GM23248 (cell line): ENCODE measurements at regions not wholly inside any gene's neighbourhood (a gene's known extent, or its start where the extent isn't known, plus 50 kb on each side); places are given as distances from the start of the nearest gene placed in this dataset.

ENCODE experiments used
- DNase-seq: peaks from one replicate; pipeline ENCODE4 v3.0.0-alpha.2; 2015
- H2AFZ ChIP-seq: fragments of 200-600 bp; sonication (generic); 2 replicates; pipeline ENCODE4 v1.6.1; 2016; ENCODE audit warnings: antibody characterized with exemption
- H3F3A ChIP-seq: fragments of 200-600 bp; sonication (generic); 2 replicates; pipeline ENCODE4 v1.6.1; 2016; ENCODE audit warnings: mild to moderate bottlenecking, antibody characterized with exemption, mixed run types; ENCODE audit not compliant: insufficient read depth
- H3K27ac ChIP-seq: fragments of 200-600 bp; sonication (generic); 2 replicates; pipeline ENCODE4 v1.5.1; 2016; ENCODE audit warnings: mild to moderate bottlenecking
- H3K27me3 ChIP-seq: fragments of 200-600 bp; sonication (generic); replicated peaks from 2 replicates; pipeline ENCODE4 v1.6.1; 2016; ENCODE audit warnings: mild to moderate bottlenecking; ENCODE audit not compliant: insufficient read depth
- H3K36me3 ChIP-seq: fragments of 200-600 bp; sonication (generic); 2 replicates; pipeline ENCODE4 v1.6.1; 2016; ENCODE audit warnings: low read depth, mild to moderate bottlenecking
- H3K4me1 ChIP-seq: fragments of 200-600 bp; sonication (generic); 2 replicates; pipeline ENCODE4 v1.6.1; 2016; ENCODE audit warnings: mild to moderate bottlenecking; ENCODE audit not compliant: insufficient read depth
- H3K4me2 ChIP-seq: fragments of 200-600 bp; sonication (generic); one replicate; pipeline ENCODE4 v1.6.1; 2016; ENCODE audit warnings: mild to moderate bottlenecking; ENCODE audit not compliant: unreplicated experiment
- H3K4me3 ChIP-seq: fragments of 200-600 bp; sonication (generic); 2 replicates; pipeline ENCODE4 v1.5.1; 2016; ENCODE audit warnings: mild to moderate bottlenecking
- H3K79me2 ChIP-seq: fragments of 200-600 bp; sonication (generic); 2 replicates; pipeline ENCODE4 v1.6.1; 2016; ENCODE audit warnings: mild to moderate bottlenecking; ENCODE audit not compliant: insufficient read depth
- H3K9ac ChIP-seq: fragments of 200-600 bp; sonication (generic); 2 replicates; pipeline ENCODE4 v1.6.1; 2016; ENCODE audit warnings: mild to moderate bottlenecking
- H3K9me2 ChIP-seq: fragments of 200-600 bp; sonication (generic); 2 replicates; pipeline ENCODE4 v1.6.1; 2016; ENCODE audit warnings: mixed run types, mild to moderate bottlenecking, moderate library complexity; ENCODE audit not compliant: insufficient read depth
- H3K9me3 ChIP-seq: fragments of 200-600 bp; sonication (generic); one replicate; pipeline ENCODE4 v1.6.1; 2017; ENCODE audit warnings: low read depth
- H4K20me1 ChIP-seq: fragments of 200-600 bp; sonication (generic); 2 replicates; pipeline ENCODE4 v1.6.0; 2016; ENCODE audit not compliant: insufficient read depth
- EZH2 ChIP-seq: fragments of 200-600 bp; sonication (generic); IDR thresholded peaks from 2 replicates; pipeline ENCODE4 v1.6.1; 2018; ENCODE audit warnings: antibody characterized with exemption, mild to moderate bottlenecking; ENCODE audit not compliant: insufficient read depth, poor library complexity, severe bottlenecking
- EZH2phosphoT487 ChIP-seq: fragments of 200-600 bp; sonication (generic); IDR thresholded peaks from 2 replicates; pipeline ENCODE4 v1.6.1; 2018; ENCODE audit warnings: antibody characterized with exemption, moderate library complexity, mild to moderate bottlenecking, low read depth; ENCODE audit not compliant: insufficient read depth
- WGBS, 2 experiments: methylation state at CpG; one replicate each; pipeline ENCODE4 v1.1.6; 2015 to 2017; ENCODE audit warnings: low lambda C conversion rate in 2 of 2, low coverage in 1 of 2; ENCODE audit errors: missing lambda C conversion rate in 2 of 2; 5-methylcytosine and 5-hydroxymethylcytosine counted together
- in situ Hi-C: fragments of 300-500 bp; cut with MboI; formaldehyde crosslinking; loops from 2 replicates; pipeline ENCODE4 v1.15.0; 2020

DNA sequence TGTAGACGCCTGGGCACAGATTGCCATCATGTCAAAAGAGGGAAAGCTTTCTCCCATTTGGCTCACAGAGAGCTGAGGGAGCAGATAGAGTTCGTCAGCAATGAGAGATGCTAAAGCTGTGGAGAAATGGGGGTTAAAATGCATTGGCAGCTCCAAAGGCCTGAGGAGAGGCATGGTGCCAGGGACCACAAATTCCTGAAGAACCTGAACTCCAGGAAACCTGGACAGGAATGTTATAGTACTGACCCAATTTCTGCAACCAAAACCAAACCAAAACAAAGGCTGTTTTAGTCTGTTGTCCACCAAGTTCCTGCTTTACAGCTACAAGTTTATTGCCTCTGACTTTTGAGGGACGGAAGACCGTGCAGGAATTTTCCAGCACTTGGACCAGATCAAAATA lies 575.7 kb downstream of the REEP3 start:
- TF ChIP-seq EZH2phosphoT487 (no peak), EZH2 (no peak)
- no peaks in the 10 kb centered on the region for H3K9me3 ChIP-seq
- no peak overlapping the region for H2AFZ ChIP-seq
- no peaks in the 10 kb centered on the region for H3K4me1 ChIP-seq
- H3K9me2 ChIP-seq = no peaks in the 10 kb centered on the region
- no peaks in the 10 kb centered on the region for H3F3A ChIP-seq
- no peak overlapping the region for H3K9ac ChIP-seq
- no peak overlapping the region for H3K4me3 ChIP-seq
- H3K79me2 ChIP-seq = no peaks in the 10 kb centered on the region
- H3K4me2 ChIP-seq = no peak overlapping the region
- in situ Hi-C loops = no loop called here
- no peaks in the 10 kb centered on the region for H3K27me3 ChIP-seq
- no peak overlapping the region for H3K27ac ChIP-seq
- no peak for DNase-seq
- 4 to 9% methylated on average over 4 of the region's 4 CpGs for WGBS, 2 experiments
- H4K20me1 ChIP-seq = no peaks in the 10 kb centered on the region
- H3K36me3 ChIP-seq = no peaks in the 10 kb centered on the region

DNA sequence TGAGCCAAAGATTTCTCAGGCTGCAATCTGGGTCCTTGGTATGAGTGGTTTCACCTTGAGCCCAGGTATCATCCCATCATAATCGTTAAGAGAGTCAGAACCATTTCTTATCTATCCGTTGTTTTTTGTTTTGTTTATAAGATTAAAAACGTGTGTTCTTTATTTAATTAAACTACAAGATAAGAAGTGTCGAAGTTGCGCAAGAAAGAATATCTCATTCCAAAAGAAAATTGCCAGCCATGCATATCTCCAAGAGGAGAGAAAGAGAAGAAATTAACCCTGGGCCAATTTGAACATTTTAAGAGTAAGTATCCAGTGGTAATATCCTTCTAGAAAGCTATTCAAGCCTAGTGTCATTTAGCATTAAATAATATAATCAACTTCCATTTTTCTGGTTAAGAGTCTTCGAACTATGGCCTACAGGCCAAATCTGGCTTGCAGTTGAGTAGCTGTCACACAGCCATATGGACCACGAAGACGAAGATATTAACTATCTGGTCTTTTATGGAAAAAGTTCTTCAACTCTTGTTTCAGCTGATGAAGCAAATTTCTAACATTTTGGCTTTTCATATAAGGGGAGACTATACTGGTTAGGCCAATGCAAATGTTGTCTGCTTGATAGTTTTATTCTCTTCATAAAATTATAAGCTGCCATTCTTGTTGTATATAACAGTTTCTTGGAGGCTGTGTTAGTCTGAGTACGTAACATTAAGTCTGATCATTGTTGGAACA lies 576.4 kb downstream of the REEP3 start:
- Histone ChIP-seq H4K20me1 (no peaks in the 10 kb centered on the region), H3K9me2 (no peaks in the 10 kb centered on the region), H3K27me3 (no peaks in the 10 kb centered on the region), H2AFZ (no peak overlapping the region), H3F3A (no peaks in the 10 kb centered on the region), H3K79me2 (no peaks in the 10 kb centered on the region), H3K4me1 (no peaks in the 10 kb centered on the region), H3K4me2 (no peak overlapping the region), H3K27ac (no peak overlapping the region), H3K36me3 (no peaks in the 10 kb centered on the region), H3K9ac (no peak overlapping the region), H3K9me3 (no peaks in the 10 kb centered on the region), H3K4me3 (no peak overlapping the region)
- DNase-seq = no peak
- in situ Hi-C loops = no loop called here
- TF ChIP-seq EZH2phosphoT487 = no peak
- WGBS, 2 experiments = 18 to 21% methylated on average over 9 of the region's 9 CpGs

DNA sequence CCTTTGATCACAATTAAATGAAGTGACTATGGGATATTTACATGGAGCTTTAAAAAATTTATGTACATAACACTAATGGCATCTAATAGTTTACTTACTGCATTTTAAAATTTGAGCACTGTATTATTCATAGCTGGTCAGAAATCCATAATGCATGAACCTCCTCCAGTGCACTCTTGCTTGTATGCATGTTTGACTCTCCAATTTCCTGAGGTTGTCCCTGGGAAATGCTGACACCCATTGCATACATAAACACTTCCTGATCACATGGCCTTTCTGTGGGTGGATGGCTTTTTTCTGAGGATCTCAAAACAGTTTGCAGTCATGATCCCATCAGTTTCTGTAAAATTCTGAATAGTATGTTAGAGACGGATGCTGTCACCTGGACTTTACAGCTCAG lies 577.8 kb downstream of the REEP3 start:
- no peak for DNase-seq
- in situ Hi-C loops = no loop called here
- TF ChIP-seq EZH2 (no peak), EZH2phosphoT487 (no peak)
- H3F3A ChIP-seq = no peaks in the 10 kb centered on the region
- no peaks in the 10 kb centered on the region for H3K27me3 ChIP-seq
- H3K4me1 ChIP-seq = no peaks in the 10 kb centered on the region
- WGBS, 2 experiments = 21 to 28% methylated on average over 1 of the region's 1 CpG
- H3K4me2 ChIP-seq = no peak overlapping the region
- H3K9ac ChIP-seq = no peak overlapping the region
- H3K79me2 ChIP-seq = no peaks in the 10 kb centered on the region
- no peaks in the 10 kb centered on the region for H3K9me3 ChIP-seq
- no peaks in the 10 kb centered on the region for H3K36me3 ChIP-seq
- no peak overlapping the region for H3K27ac ChIP-seq
- H3K4me3 ChIP-seq = no peak overlapping the region
- no peaks in the 10 kb centered on the region for H3K9me2 ChIP-seq
- no peaks in the 10 kb centered on the region for H4K20me1 ChIP-seq
- no peak overlapping the region for H2AFZ ChIP-seq

DNA sequence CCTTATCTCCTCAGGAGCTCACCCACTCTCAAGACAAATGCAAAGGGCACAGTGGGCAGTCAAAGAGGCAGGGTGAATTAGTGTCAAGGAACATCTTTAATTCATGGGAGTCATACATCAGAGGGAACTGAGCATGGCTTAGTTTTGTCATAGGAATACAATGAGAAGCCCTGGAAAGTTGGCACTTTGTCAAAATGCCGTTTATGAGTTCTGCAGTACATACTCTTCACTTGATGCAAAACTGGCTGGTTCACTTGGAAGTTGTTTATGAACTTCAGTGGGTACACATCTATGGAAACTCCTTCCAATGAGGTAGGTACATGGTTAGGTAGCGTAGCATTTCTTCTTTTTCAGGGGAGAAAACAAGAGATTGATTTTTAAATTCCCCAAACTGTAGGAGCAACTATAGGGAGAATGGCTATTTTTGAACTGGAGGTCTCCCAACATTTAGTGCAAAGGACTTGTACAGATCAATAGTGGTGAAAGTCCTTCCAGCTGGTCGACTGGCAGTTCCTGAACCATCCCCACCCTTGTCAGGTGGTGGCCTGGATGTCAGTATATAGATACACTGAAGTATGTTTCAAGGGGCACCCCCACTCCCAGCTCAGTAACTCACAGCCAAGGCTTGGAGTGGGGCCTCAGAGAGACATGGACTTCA lies 580.5 kb downstream of the REEP3 start:
- TF ChIP-seq EZH2phosphoT487 (no peak), EZH2 (no peak)
- 6% methylated on average over 3 of the region's 3 CpGs for WGBS, 2 experiments

More for the DNA sequence above, 580.5 kb downstream of the REEP3 start:
- Histone ChIP-seq H3F3A (no peaks in the 10 kb centered on the region), H4K20me1 (no peaks in the 10 kb centered on the region), H3K4me1 (no peaks in the 10 kb centered on the region), H3K27ac (no peak overlapping the region), H3K79me2 (no peaks in the 10 kb centered on the region), H3K27me3 (no peaks in the 10 kb centered on the region), H3K9me2 (no peaks in the 10 kb centered on the region), H3K4me2 (no peak overlapping the region), H2AFZ (no peak overlapping the region), H3K36me3 (no peaks in the 10 kb centered on the region), H3K4me3 (no peak overlapping the region), H3K9me3 (no peaks in the 10 kb centered on the region), H3K9ac (no peak overlapping the region)
- in situ Hi-C loops = no loop called here
- no peak for DNase-seq
